Uterus (tissue), 3 donors: ENCODE measurements at regions not wholly inside any gene's neighbourhood (a gene's known extent, or its start where the extent isn't known, plus 50 kb on each side); places are given as distances from the start of the nearest gene placed in this dataset.

ENCODE experiments used
- DNase-seq, 2 donors: peaks; one replicate each; pipeline ENCODE4 v3.0.0-alpha.2; 2019 to 2020
- H3K27ac ChIP-seq, 2 donors: fragments of 200-600 bp; sonication (generic); 1 replicate in 1 of 2; 2 replicates in 1 of 2; pipeline ENCODE4 v1.5.1; 2016 to 2018
- H3K27me3 ChIP-seq, 2 donors: fragments of 200-600 bp; sonication (generic); one replicate each; pipeline ENCODE4 v1.5.1; 2018 to 2019; ENCODE audit warnings: control low read depth in 1 of 2
- H3K36me3 ChIP-seq, 2 donors: fragments of 200-600 bp; sonication (generic); one replicate each; pipeline ENCODE4 v1.5.1; 2019; ENCODE audit warnings: control low read depth in 1 of 2
- H3K4me1 ChIP-seq, 2 donors: fragments of 200-600 bp; sonication (generic); one replicate each; pipeline ENCODE4 v1.5.1; 2018 to 2019; ENCODE audit warnings: control low read depth in 1 of 2
- H3K4me3 ChIP-seq, 2 donors: fragments of 200-600 bp; sonication (generic); 1 replicate in 1 of 2; 2 replicates in 1 of 2; pipeline ENCODE4 v1.5.1; 2018 to 2019; ENCODE audit warnings: mild to moderate bottlenecking in 1 of 2
- H3K9me3 ChIP-seq, 2 donors: fragments of 200-600 bp; sonication (generic); one replicate each; pipeline ENCODE4 v1.5.1; 2019; ENCODE audit warnings: control low read depth in 1 of 2
- POLR2A ChIP-seq, 2 donors: fragments of 450-650 bp; IDR thresholded peaks; one replicate each; pipeline ENCODE4 v1.6.1; 2016; ENCODE audit warnings: antibody characterized with exemption in 2 of 2, mild to moderate bottlenecking in 1 of 2, moderate library complexity in 1 of 2
- intact Hi-C: fragments of 100-400 bp; cut with DNase I; formaldehyde crosslinking; loops from one replicate; pipeline ENCODE4 v1.15.1; 2023; ENCODE audit warnings: low total_unique reads
- TF ChIP-seq, protein P1 (sequence below), 4 experiments: fragments of 200-600 bp in 2 of 4; fragments of 450-650 bp in 2 of 4; sonication (generic) in 2 of 4; IDR thresholded peaks; one replicate each; pipeline ENCODE4 v1.5.1; 2016 to 2019; ENCODE audit warnings: antibody characterized with exemption in 4 of 4, mild to moderate bottlenecking in 2 of 4, moderate library complexity in 1 of 4
- donor health status: DM: yes; HTN: yes; CAD: no.

GRCh38 chr1:219476116-219476515, 136.8 kb downstream of the ZC3H11B start:
- no peak for DNase-seq
- no peaks in the 10 kb centered on the region for H3K36me3 ChIP-seq
- TF ChIP-seq, protein P1, sequence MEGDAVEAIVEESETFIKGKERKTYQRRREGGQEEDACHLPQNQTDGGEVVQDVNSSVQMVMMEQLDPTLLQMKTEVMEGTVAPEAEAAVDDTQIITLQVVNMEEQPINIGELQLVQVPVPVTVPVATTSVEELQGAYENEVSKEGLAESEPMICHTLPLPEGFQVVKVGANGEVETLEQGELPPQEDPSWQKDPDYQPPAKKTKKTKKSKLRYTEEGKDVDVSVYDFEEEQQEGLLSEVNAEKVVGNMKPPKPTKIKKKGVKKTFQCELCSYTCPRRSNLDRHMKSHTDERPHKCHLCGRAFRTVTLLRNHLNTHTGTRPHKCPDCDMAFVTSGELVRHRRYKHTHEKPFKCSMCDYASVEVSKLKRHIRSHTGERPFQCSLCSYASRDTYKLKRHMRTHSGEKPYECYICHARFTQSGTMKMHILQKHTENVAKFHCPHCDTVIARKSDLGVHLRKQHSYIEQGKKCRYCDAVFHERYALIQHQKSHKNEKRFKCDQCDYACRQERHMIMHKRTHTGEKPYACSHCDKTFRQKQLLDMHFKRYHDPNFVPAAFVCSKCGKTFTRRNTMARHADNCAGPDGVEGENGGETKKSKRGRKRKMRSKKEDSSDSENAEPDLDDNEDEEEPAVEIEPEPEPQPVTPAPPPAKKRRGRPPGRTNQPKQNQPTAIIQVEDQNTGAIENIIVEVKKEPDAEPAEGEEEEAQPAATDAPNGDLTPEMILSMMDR (IDR thresholded peaks at IDR 0.05): no peak
- TF ChIP-seq POLR2A (IDR thresholded peaks at IDR 0.05): no peak
- no peaks in the 10 kb centered on the region for H3K9me3 ChIP-seq
- no peaks in the 10 kb centered on the region for H3K4me1 ChIP-seq
- no peak overlapping the region for H3K27ac ChIP-seq
- H3K27me3 ChIP-seq: no peaks in the 10 kb centered on the region
- no peak overlapping the region for H3K4me3 ChIP-seq
- intact Hi-C loops: no loop called here

DNA sequence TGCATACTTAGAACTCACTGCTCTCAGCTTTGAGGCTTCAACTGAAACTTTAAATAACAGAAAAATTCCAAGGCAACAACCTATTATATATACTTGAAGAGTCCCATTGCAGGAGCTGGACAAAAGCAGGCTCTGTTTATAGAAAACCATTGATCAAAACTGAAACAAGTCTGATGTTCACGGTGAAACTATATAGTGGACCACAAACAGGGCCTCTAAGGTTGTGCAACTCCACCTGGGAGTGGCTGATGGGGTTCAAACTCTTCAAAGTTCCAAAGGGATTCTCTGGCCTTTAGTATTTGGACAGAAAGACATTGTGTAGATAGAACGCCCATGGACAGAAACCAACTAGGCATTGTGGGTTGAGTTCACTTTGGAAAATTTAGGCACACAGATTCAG, 140.3 kb downstream of the ZC3H11B start:
- DNase-seq: no peak
- H3K36me3 ChIP-seq: no peaks in the 10 kb centered on the region
- H3K4me3 ChIP-seq: no peak overlapping the region
- no peak for TF ChIP-seq POLR2A (IDR thresholded peaks at IDR 0.05)
- H3K4me1 ChIP-seq: no peaks in the 10 kb centered on the region
- intact Hi-C loops: no loop called here
- no peaks in the 10 kb centered on the region for H3K27me3 ChIP-seq
- no peaks in the 10 kb centered on the region for H3K9me3 ChIP-seq
- no peak overlapping the region for H3K27ac ChIP-seq

GRCh38 chr1:219467524-219467923, 145.4 kb downstream of the ZC3H11B start:
- H3K4me1 ChIP-seq: no peaks in the 10 kb centered on the region
- H3K36me3 ChIP-seq: no peaks in the 10 kb centered on the region
- intact Hi-C loops: no loop called here
- no peak overlapping the region for H3K4me3 ChIP-seq
- no peaks in the 10 kb centered on the region for H3K27me3 ChIP-seq
- no peak overlapping the region for H3K27ac ChIP-seq
- DNase-seq: no peak
- TF ChIP-seq, protein P1 (IDR thresholded peaks at IDR 0.05): no peak
- TF ChIP-seq POLR2A (IDR thresholded peaks at IDR 0.05): no peak
- no peaks in the 10 kb centered on the region for H3K9me3 ChIP-seq

DNA sequence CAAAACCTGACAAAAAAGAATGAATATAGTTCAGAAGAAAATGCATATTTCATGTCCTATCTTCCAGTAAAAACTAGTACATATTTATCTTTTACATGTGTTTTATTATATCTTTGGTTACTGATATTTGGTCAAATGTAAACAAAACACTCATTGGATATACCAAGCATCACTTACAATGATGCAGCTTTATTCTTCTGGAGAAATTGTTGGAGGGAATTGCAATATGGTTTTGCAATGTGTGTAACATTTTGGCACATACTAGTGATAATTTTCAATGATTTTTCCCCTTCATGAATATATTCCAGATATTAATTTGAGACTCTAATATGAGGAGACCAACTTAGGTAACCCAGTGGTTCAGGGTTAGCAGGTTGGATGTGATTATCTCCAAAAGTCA, 146.1 kb downstream of the ZC3H11B start:
- Histone ChIP-seq H3K9me3 (no peaks in the 10 kb centered on the region), H3K36me3 (no peaks in the 10 kb centered on the region), H3K4me1 (no peaks in the 10 kb centered on the region), H3K4me3 (no peak overlapping the region), H3K27ac (no peak overlapping the region), H3K27me3 (no peaks in the 10 kb centered on the region)
- intact Hi-C loops: no loop called here
- DNase-seq: no peak
- no peak for TF ChIP-seq POLR2A (IDR thresholded peaks at IDR 0.05)
- TF ChIP-seq, protein P1 (IDR thresholded peaks at IDR 0.05): no peak

GRCh38 chr1:219465212-219466093, 147.5 kb downstream of the ZC3H11B start:
- Histone ChIP-seq H3K27me3 (no peaks in the 10 kb centered on the region), H3K4me1 (no peaks in the 10 kb centered on the region), H3K36me3 (no peaks in the 10 kb centered on the region), H3K4me3 (no peak overlapping the region), H3K27ac (no peak overlapping the region), H3K9me3 (no peaks in the 10 kb centered on the region)
- TF ChIP-seq POLR2A (IDR thresholded peaks at IDR 0.05): no peak
- TF ChIP-seq, protein P1 (IDR thresholded peaks at IDR 0.05): no peak
- no peak for DNase-seq
- intact Hi-C loops: no loop called here
